NCI-H1930 (cell line): ENCODE measurements at regions not wholly inside any gene's neighbourhood (a gene's known extent, or its start where the extent isn't known, plus 50 kb on each side); places are given as distances from the start of the nearest gene placed in this dataset.
"Not testable (repeated sequence)": the region's sequence is repeated elsewhere in the genome, so short reads cannot be mapped to it uniquely, and the experiment has no call there.

Source experiments
- DNase-seq, 2 experiments: peaks; one replicate each; lab custom pipeline; 2025; lab: John Stamatoyannopoulos, UW

- DNase-seq: no peak
These were observed 299.7 kb downstream of the TEX29 start for GRCh38 chr13:111620166-111620565.

GRCh38 chr13:111620586-111620985 is 300.1 kb downstream of the TEX29 start:
- no peak for DNase-seq

DNA sequence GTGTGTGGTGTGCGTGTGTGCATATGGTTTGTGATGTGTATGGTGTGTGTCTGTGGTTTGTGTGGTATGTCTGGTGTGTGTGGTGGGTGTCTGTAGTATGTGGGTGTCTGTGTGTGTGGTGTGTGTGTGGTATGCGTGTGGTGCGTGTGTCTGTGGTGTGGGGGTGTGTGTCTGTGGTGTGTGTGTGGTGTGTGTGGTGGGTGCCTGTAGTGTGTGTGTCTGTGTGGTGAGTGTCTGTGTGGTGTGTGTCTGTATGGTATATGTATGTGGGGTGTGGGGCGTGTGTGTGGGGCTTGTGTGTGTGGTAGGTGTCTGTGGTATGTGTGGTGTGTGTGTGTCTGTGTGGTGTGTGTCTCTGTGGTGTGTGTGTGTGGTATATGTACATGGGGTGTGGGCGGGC is 300.7 kb downstream of the TEX29 start:
- no peak for DNase-seq

DNA sequence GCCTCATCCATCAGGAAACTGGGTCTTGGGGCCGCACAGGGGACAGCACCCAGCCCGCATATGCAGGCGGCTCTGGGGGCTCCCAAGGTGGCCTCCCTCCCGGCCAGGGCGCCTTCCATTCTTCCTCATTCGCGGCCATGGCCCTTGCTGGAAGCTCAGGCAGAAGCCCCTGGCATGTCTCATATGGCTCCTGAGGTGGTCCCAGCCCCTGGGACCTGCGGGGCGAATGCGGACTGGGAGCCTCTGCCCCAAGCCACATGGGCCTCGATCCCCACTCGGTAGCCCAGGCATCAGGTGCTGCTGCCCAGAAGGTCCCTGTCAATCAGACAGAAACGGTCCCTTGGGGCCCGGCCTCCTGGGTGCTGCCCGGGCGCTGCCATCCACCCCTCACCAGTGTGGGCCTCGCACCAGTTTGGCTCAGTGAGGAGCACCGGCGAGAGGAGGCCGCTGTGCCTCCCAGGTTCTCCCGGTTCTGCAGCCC is 301.6 kb downstream of the TEX29 start:
- DNase-seq: no peak

GRCh38 chr13:111623208-111623607 is 302.8 kb downstream of the TEX29 start:
- no peak for DNase-seq

DNA sequence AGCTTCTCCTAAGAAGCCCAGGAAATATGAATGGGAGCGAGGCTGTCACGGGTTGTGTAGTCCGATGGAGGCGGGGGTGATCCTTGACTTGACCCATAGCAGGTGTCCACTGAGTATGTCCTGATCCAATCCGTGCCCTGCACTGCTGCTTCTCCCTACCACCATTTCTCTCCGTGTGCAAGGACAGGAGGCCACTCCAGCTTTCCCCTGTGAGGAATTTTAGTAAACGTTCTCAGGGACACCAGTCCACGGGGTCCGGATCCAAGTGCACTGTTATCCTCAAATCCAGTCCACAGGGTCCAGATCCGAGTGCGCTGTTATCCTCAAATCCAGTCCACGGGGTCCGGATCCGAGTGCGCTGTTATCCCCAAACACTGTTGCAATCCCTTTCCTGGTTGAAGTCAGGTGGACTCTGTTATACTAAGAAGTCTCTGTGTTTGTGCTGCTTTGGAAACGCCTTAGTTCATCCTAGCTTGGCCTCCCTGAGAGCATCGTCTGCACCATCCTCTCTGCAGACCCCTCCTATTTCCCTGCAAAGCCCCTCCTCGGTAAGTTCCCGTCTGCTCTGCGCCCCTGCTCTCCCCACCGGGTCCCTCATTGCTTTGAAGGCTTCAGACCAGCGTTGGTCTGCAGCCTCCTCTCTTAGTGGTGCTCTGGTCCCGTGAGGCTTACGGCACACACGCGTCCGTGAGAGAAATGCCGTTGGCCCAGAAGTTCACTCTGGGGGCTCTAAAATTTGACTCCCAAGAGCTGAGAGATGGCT is 303.5 kb downstream of the TEX29 start:
- DNase-seq: no peak

- no peak for DNase-seq
These were observed 305.3 kb downstream of the TEX29 start for GRCh38 chr13:111625526-111626315.

DNA sequence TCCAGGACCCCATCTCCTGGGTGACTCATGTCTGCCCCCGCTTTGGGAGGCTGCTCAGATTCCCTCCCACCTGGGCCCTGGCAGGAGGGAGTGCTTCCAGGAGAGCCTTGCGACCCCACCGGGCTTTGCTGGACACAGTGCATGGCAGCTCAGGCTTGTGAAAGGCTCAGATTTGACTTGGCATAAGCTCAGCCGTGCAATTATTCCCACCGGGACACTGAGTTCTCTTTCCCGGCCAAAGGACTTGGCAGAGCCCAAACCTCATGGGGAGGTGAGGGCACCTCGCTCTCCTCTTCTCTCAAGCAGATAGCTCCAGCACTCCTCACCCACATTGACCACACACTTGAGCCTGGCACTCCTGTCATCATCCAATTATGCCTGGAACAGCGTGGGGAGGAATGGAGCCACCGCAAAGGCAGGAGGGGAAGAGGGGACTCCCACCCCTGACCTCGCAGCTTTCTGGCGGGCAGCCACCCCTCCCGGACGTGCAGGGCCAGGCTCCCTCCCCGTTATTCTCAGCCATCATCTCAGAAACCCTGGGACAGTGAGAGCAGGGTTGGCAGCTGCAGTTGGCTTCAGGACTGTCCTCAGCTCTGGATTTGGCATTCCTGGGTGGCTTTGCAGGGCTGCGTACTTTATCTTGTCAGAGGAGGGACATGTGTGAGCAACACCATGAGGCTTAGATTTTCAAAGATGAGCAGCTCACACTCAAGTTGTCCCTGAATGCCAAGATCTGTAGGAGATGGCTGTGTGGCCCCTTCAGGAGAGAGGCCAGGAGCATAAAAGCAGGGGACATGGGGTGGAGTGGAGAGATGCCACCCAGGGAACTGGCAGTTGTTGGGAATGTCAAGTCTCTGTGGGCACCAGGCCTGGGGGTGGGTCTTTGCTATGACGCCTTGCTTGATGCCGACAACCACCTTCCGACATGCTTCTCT is 306.2 kb downstream of the TEX29 start:
- no peak for DNase-seq

DNA sequence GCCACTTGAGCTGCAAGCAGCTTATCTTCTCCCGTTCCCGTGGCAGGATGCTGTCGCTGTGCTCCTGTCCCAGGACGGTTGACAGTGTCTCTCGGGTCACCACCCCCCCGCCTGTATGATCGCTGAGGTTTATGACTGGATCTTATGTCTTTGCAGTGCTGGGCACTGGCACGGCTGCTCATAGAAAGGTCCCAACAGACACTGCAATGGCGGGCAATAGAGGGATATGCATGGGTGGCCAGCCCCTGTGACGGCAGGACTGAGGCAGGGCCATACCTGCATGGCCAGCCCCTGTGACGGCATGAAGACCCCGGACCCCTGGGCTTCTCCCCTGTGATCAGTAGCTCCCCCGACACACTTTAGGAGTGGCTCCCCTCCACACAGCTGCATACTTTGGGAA is 307.2 kb downstream of the TEX29 start:
- DNase-seq: no peak

- DNase-seq: no peak
These were observed 308.6 kb downstream of the TEX29 start for GRCh38 chr13:111629016-111629415.

- no peak for DNase-seq
These were observed 309.0 kb downstream of the TEX29 start for GRCh38 chr13:111629457-111629856.

DNA sequence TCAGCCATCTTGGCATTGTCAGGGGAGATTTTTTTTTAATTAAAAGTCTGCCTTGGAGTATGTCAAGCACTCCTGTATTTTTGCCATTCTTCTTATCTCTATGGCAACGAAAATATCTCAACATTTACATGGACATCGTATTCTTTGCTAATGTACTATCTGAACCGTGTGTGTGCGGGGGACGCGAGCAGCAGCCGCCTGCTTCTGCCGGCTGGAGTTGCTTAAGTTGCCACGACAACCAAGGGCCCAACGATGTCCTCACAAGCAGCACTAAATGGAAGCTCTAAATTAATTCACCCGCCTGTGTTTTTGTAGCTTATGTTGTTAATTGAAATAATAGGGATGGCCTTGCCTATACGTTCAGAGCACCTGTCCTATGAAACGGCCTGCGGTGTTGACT is 309.5 kb downstream of the TEX29 start:
- DNase-seq: no peak

DNA sequence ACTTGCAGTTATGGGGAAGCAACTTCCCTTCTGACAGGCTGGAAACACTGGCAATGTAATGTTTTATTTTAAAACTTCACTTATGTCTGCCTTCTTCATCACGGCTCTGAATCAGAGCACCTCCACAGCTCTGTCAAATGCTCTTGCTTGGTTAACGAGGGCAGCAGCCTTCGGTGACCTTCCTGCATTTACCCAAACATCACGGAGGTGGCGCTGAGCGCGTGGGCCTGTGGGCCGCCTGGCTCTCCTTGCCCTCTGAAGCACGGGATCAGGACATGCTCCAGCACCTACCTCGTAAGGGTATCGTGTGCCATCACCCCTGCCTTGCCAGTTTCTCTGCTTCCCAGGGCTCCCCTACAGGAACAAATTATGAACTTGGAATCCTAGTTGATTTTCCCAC is 310.0 kb downstream of the TEX29 start:
- no peak for DNase-seq

GRCh38 chr13:111631271-111631670 is 310.8 kb downstream of the TEX29 start:
- not testable (repeated sequence) for DNase-seq

- no peak for DNase-seq
These were observed 312.5 kb downstream of the TEX29 start for GRCh38 chr13:111632906-111633305.

- no peak for DNase-seq
These were observed 313.0 kb downstream of the TEX29 start for GRCh38 chr13:111633401-111633800.

- DNase-seq: no peak
These were observed 314.0 kb downstream of the TEX29 start for GRCh38 chr13:111634410-111634809.

DNA sequence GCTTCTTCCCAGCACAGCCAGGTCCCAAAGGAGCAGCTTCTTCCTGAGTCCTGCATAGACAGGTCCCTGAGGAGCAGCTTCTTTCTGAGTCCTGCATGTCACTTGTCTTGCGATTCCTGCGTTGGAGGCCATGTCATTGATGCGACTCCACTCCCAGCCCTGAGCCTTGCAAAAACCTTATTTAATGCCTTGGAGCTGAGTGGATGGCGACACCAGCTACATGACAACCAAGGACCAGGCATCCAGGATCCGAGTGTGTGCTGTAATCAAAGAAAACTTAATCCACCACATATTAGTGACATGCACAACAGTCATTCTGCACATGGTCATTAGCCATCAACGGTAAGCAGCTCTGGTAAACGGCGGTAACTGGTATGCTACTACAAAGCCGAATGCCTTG is 315.8 kb downstream of the TEX29 start:
- no peak for DNase-seq

DNA sequence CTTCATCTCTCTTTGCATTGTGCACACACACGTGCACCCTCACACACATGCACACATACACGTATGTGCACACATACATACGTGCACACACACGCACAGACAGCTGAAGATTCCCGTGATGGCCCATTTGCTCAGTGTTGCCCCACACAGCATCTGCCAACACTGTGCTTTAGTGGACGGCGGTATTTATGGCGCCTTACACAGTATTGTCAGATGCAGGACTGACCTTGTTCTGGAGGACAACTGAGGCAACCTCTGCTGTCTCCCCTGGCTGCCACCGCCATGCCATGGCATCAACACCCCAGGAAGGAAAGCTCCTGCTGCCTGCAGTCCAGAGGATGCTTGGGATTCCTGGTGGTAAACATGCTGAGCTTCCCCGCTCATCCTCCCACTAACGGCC is 316.4 kb downstream of the TEX29 start:
- no peak for DNase-seq

- DNase-seq: no peak
These were observed 316.9 kb downstream of the TEX29 start for GRCh38 chr13:111637365-111637764.

- DNase-seq: no peak
These were observed 317.8 kb downstream of the TEX29 start for GRCh38 chr13:111638233-111638632.

GRCh38 chr13:111639196-111639705 is 318.8 kb downstream of the TEX29 start:
- DNase-seq: no peak
